GM23338 (cell line): ENCODE measurements at regions not wholly inside any gene's neighbourhood (a gene's known extent, or its start where the extent isn't known, plus 50 kb on each side); places are given as distances from the start of the nearest gene placed in this dataset.

Source experiments
- ATAC-seq: fragments of 200-7000 bp; cut with Tn5 transposase; 3 replicates; pipeline ENCODE4 v1.9.1; 2020
- DNase-seq: peaks from one replicate; pipeline ENCODE4 v3.0.0-alpha.2; 2015; ENCODE audit warnings: low spot score
- H2AFZ ChIP-seq: fragments of 200-600 bp; sonication (generic); 2 replicates; pipeline ENCODE4 v1.8.0; 2016; ENCODE audit warnings: antibody characterized with exemption, mild to moderate bottlenecking, moderate library complexity
- H3F3A ChIP-seq: fragments of 200-600 bp; sonication (generic); replicated peaks from 2 replicates; pipeline ENCODE4 v1.8.0; 2017; ENCODE audit warnings: antibody characterized with exemption, mixed run types, low read depth
- H3K27ac ChIP-seq: fragments of 200-600 bp; sonication (generic); 2 replicates; pipeline ENCODE4 v1.6.1; 2016; ENCODE audit warnings: low read depth
- H3K27me3 ChIP-seq: fragments of 200-600 bp; sonication (generic); 2 replicates; pipeline ENCODE4 v1.8.0; 2016; ENCODE audit warnings: mild to moderate bottlenecking, mixed run types, moderate library complexity; ENCODE audit not compliant: insufficient read depth
- H3K36me3 ChIP-seq: fragments of 200-600 bp; sonication (generic); 2 replicates; pipeline ENCODE4 v1.8.0; 2016; ENCODE audit warnings: mild to moderate bottlenecking; ENCODE audit not compliant: insufficient read depth
- H3K4me1 ChIP-seq: fragments of 200-600 bp; sonication (generic); 2 replicates; pipeline ENCODE4 v1.8.0; 2016; ENCODE audit warnings: mild to moderate bottlenecking, moderate library complexity; ENCODE audit not compliant: insufficient read depth
- H3K4me2 ChIP-seq: fragments of 200-600 bp; sonication (generic); 2 replicates; pipeline ENCODE4 v1.7.1; 2017; ENCODE audit warnings: mixed run types
- H3K4me3 ChIP-seq: fragments of 200-600 bp; sonication (generic); 2 replicates; pipeline ENCODE4 v1.6.1; 2016; ENCODE audit warnings: mixed run types
- H3K79me2 ChIP-seq: fragments of 200-600 bp; sonication (generic); replicated peaks from 2 replicates; pipeline ENCODE4 v1.8.0; 2017; ENCODE audit warnings: mild to moderate bottlenecking; ENCODE audit not compliant: insufficient read depth
- H3K9me2 ChIP-seq: fragments of 200-600 bp; sonication (generic); 2 replicates; pipeline ENCODE4 v1.8.0; 2017; ENCODE audit not compliant: insufficient read depth
- H4K20me1 ChIP-seq: fragments of 200-600 bp; sonication (generic); replicated peaks from 2 replicates; pipeline ENCODE4 v1.8.0; 2017; ENCODE audit warnings: mild to moderate bottlenecking; ENCODE audit not compliant: insufficient read depth
- H3K27ac Mint-ChIP-seq: 2 replicates; pipeline ENCODE4 v1.8.0; 2020; ENCODE audit warnings: inconsistent platforms, mild to moderate bottlenecking, moderate library complexity, mixed read lengths
- H3K27me3 Mint-ChIP-seq: 3 replicates; pipeline ENCODE4 v1.8.0; 2022; ENCODE audit warnings: low read depth, mild to moderate bottlenecking, moderate library complexity, mixed read lengths, inconsistent platforms; ENCODE audit not compliant: insufficient read depth, poor library complexity
- H3K36me3 Mint-ChIP-seq: 3 replicates; pipeline ENCODE4 v1.8.0; 2021; ENCODE audit warnings: low read depth, mild to moderate bottlenecking, inconsistent platforms, moderate library complexity, mixed read lengths
- H3K4me1 Mint-ChIP-seq: 3 replicates; pipeline ENCODE4 v1.8.0; 2020; ENCODE audit warnings: mild to moderate bottlenecking, inconsistent platforms, mixed read lengths
- H3K4me3 Mint-ChIP-seq: 3 replicates; pipeline ENCODE4 v1.8.0; 2021; ENCODE audit warnings: moderate library complexity, mild to moderate bottlenecking, inconsistent platforms, mixed read lengths
- H3K9me3 Mint-ChIP-seq: 3 replicates; pipeline ENCODE4 v1.8.0; 2020; ENCODE audit warnings: moderate library complexity, mild to moderate bottlenecking, inconsistent platforms, mixed read lengths
- CREB1 ChIP-seq: fragments of 250-450 bp; sonication (Bioruptor Pico); IDR thresholded peaks from 2 replicates; pipeline ENCODE4 v1.5.0; 2020; ENCODE audit warnings: low read depth, mild to moderate bottlenecking, moderate library complexity
- CTCF ChIP-seq, 2 experiments: fragments of 200-600 bp in 1 of 2; sonication (generic) in 1 of 2; conservative IDR thresholded peaks; 2 replicates each; pipeline versions ENCODE4 v1.5.1 to v1.6.1; 2016 to 2017; ENCODE audit warnings: antibody characterized with exemption in 2 of 2, low read depth in 2 of 2, mild to moderate bottlenecking in 2 of 2, moderate library complexity in 1 of 2
- ETS1 ChIP-seq: IDR thresholded peaks from 2 replicates; pipeline ENCODE4 v1.6.1; 2016; ENCODE audit warnings: antibody characterized with exemption
- EZH2 ChIP-seq: fragments of 200-600 bp; sonication (generic); IDR thresholded peaks from one replicate; pipeline ENCODE4 v1.8.0; 2017; ENCODE audit warnings: antibody characterized with exemption, mild to moderate bottlenecking, low read depth; ENCODE audit not compliant: unreplicated experiment
- EZH2phosphoT487 ChIP-seq: fragments of 200-600 bp; sonication (generic); IDR thresholded peaks from one replicate; pipeline ENCODE4 v1.8.1; 2018; ENCODE audit warnings: antibody characterized with exemption; ENCODE audit not compliant: unreplicated experiment
- JUNB ChIP-seq: IDR thresholded peaks from one replicate; pipeline ENCODE4 v1.6.1; 2016; ENCODE audit warnings: antibody characterized with exemption; ENCODE audit not compliant: unreplicated experiment
- NANOG ChIP-seq: IDR thresholded peaks from 2 replicates; pipeline ENCODE4 v1.6.1; 2016; ENCODE audit warnings: antibody characterized with exemption, borderline replicate concordance
- POLR2AphosphoS5 ChIP-seq: IDR thresholded peaks from 2 replicates; pipeline ENCODE4 v1.6.1; 2016; ENCODE audit warnings: antibody characterized with exemption, low read depth
- STAT1 ChIP-seq: IDR thresholded peaks from one replicate; pipeline ENCODE4 v1.6.1; 2016; ENCODE audit warnings: antibody characterized with exemption; ENCODE audit not compliant: unreplicated experiment
- ZNF114 ChIP-seq: fragments of 250-450 bp; sonication (Bioruptor Pico); IDR thresholded peaks from 2 replicates; pipeline ENCODE4 v1.5.0; 2020; ENCODE audit warnings: mild to moderate bottlenecking, moderate library complexity
- ZNF331 ChIP-seq: fragments of 250-450 bp; sonication (Bioruptor Pico); IDR thresholded peaks from 2 replicates; pipeline ENCODE4 v1.5.0; 2020; ENCODE audit warnings: low read depth, mild to moderate bottlenecking, moderate library complexity
- TF ChIP-seq, protein P1 (sequence below): IDR thresholded peaks from one replicate; pipeline ENCODE4 v1.6.1; 2018; ENCODE audit warnings: antibody characterized with exemption; ENCODE audit not compliant: unreplicated experiment

- Histone ChIP-seq H3K27ac (no peak overlapping the region), H3K79me2 (no peaks in the 10 kb centered on the region), H3K27me3 (no peaks in the 10 kb centered on the region), H2AFZ (no peak overlapping the region), H3F3A (no peaks in the 10 kb centered on the region), H3K36me3 (no peaks in the 10 kb centered on the region), H3K4me3 (no peak overlapping the region), H3K4me1 (no peaks in the 10 kb centered on the region), H3K4me2 (no peak overlapping the region), H4K20me1 (no peaks in the 10 kb centered on the region), H3K9me2 (no peaks in the 10 kb centered on the region)
- Mint-ChIP-seq H3K27me3 (peaks cover 5% of the 10 kb centered on the region), H3K36me3 (no peaks in the 10 kb centered on the region), H3K9me3 (no peaks in the 10 kb centered on the region; the same call in 2 of the 3 replicates), H3K4me1 (peaks cover 25% of the 10 kb centered on the region), H3K4me3 (no peak overlapping the region), H3K27ac (no peak overlapping the region)
- DNase-seq (no peak), ATAC-seq (no peak)
- TF ChIP-seq ZNF114 (CRISPR knock-in tag) (no peak), ZNF331 (CRISPR knock-in tag) (no peak), STAT1 (no peak), EZH2 (no peak), JUNB (no peak), NANOG (no peak), EZH2phosphoT487 (no peak), CREB1 (CRISPR knock-in tag) (no peak), POLR2AphosphoS5 (no peak), ETS1 (no peak)
- TF ChIP-seq, protein P1, sequence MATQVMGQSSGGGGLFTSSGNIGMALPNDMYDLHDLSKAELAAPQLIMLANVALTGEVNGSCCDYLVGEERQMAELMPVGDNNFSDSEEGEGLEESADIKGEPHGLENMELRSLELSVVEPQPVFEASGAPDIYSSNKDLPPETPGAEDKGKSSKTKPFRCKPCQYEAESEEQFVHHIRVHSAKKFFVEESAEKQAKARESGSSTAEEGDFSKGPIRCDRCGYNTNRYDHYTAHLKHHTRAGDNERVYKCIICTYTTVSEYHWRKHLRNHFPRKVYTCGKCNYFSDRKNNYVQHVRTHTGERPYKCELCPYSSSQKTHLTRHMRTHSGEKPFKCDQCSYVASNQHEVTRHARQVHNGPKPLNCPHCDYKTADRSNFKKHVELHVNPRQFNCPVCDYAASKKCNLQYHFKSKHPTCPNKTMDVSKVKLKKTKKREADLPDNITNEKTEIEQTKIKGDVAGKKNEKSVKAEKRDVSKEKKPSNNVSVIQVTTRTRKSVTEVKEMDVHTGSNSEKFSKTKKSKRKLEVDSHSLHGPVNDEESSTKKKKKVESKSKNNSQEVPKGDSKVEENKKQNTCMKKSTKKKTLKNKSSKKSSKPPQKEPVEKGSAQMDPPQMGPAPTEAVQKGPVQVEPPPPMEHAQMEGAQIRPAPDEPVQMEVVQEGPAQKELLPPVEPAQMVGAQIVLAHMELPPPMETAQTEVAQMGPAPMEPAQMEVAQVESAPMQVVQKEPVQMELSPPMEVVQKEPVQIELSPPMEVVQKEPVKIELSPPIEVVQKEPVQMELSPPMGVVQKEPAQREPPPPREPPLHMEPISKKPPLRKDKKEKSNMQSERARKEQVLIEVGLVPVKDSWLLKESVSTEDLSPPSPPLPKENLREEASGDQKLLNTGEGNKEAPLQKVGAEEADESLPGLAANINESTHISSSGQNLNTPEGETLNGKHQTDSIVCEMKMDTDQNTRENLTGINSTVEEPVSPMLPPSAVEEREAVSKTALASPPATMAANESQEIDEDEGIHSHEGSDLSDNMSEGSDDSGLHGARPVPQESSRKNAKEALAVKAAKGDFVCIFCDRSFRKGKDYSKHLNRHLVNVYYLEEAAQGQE, result no peak
These were observed 114.7 kb upstream of the TLE3 start for GRCh38 chr15:70212286-70212962.

DNA sequence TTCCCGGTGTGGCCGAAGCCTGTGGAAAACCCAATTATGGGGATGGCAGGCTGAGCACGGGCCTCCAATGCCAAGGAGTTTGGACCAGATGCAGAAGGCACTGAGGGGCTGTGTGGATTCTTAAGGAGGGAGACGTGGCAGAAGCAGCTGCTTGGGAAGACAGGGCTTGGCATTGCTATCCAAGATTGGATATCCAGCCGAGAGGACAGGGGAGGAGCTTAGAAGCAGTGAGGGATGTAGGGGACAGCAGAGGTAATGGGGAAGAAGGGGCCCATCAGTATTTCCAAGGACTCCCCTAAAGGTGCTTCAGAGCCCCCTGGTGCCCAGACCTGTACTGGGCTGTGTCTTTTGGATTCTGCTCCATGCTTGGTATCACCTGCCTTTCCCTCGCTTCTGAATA is 112.8 kb upstream of the TLE3 start:
- no peaks in the 10 kb centered on the region for H3K36me3 ChIP-seq
- H3K4me1 Mint-ChIP-seq, result peaks cover 21% of the 10 kb centered on the region
- peak; percentile 29 to 64; a peak in 3 of 4 replicates for TF ChIP-seq CTCF (conservative IDR thresholded peaks at IDR 0.05; ENCODE audit: low read depth in 2 of 2)

More for the DNA sequence above, 112.8 kb upstream of the TLE3 start:
- no peaks in the 10 kb centered on the region for H3K27me3 ChIP-seq
- no peak overlapping the region for H2AFZ ChIP-seq
- no peaks in the 10 kb centered on the region for H3K36me3 Mint-ChIP-seq
- no peaks in the 10 kb centered on the region for H3F3A ChIP-seq
- H3K27me3 Mint-ChIP-seq, result peaks cover 5% of the 10 kb centered on the region
- no peak overlapping the region for H3K27ac ChIP-seq
- no peaks in the 10 kb centered on the region for H4K20me1 ChIP-seq
- H3K9me3 Mint-ChIP-seq, result no peaks in the 10 kb centered on the region; the same call in 2 of the 3 replicates
- peak; percentile 64 for ATAC-seq
- H3K4me1 ChIP-seq, result no peaks in the 10 kb centered on the region
- no peaks in the 10 kb centered on the region for H3K9me2 ChIP-seq
- no peak overlapping the region for H3K4me2 ChIP-seq
- no peaks in the 10 kb centered on the region for H3K79me2 ChIP-seq
- H3K4me3 Mint-ChIP-seq, result no peak overlapping the region
- H3K4me3 ChIP-seq, result no peak overlapping the region
- no peak overlapping the region for H3K27ac Mint-ChIP-seq
- DNase-seq, result peak; percentile 45
